ENCODE measurements at regions not wholly inside any gene's neighbourhood (a gene's known extent, or its start where the extent isn't known, plus 50 kb on each side); places are given as distances from the start of the nearest gene placed in this dataset.

DNA sequence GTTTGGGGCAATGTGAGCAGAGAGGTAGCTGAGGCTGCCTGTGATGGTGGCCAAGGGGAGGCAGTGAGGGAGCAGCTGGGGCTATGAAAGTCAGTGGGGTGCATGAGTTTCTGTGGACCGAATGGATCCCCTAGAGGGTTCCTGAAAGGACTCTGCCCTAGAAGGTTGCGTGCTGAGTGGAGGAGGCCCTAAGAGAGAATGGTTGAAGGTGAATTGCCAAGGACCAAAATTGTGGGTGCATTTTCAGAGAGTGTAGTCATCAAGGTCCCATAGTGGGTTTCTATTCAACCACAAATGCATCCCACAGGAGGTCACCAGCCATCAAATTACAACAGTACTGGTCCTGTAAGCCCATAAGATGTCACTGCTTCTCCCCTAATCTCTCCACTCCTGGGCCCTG is 298.3 kb downstream of the CDK5RAP2 start:
- TF ChIP-seq, protein P1, sequence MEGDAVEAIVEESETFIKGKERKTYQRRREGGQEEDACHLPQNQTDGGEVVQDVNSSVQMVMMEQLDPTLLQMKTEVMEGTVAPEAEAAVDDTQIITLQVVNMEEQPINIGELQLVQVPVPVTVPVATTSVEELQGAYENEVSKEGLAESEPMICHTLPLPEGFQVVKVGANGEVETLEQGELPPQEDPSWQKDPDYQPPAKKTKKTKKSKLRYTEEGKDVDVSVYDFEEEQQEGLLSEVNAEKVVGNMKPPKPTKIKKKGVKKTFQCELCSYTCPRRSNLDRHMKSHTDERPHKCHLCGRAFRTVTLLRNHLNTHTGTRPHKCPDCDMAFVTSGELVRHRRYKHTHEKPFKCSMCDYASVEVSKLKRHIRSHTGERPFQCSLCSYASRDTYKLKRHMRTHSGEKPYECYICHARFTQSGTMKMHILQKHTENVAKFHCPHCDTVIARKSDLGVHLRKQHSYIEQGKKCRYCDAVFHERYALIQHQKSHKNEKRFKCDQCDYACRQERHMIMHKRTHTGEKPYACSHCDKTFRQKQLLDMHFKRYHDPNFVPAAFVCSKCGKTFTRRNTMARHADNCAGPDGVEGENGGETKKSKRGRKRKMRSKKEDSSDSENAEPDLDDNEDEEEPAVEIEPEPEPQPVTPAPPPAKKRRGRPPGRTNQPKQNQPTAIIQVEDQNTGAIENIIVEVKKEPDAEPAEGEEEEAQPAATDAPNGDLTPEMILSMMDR (IDR thresholded peaks at IDR 0.05): no peak

DNA sequence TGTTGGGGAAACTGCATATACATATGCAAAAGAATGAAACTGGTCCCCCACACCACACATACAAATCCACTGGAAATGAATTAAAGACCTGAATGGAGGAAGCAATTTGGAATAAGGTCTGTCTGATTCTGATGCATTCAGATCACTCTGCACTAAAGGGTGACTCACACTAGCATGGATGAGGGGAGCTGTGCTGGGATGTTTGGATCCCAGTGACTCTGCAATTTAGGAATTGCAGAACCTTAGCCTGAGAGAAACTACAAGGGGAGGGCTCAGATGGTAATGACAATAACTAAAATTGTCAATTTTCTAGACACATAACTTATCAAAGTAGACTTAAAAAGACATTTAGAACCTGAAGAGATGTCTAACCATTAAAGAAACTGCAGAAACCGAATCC is 312.0 kb downstream of the CDK5RAP2 start:
- TF ChIP-seq, protein P1 (IDR thresholded peaks at IDR 0.05): no peak
- Histone ChIP-seq H3K27ac (no peak overlapping the region), H3K27me3 (ENCODE audit: control insufficient read depth, insufficient read depth, low read length) (no peaks in the 10 kb centered on the region), H3K4me1 (no peaks in the 10 kb centered on the region), H3K4me3 (ENCODE audit: low read depth, low read length) (no peak overlapping the region), H3K79me2 (no peaks in the 10 kb centered on the region), H3K36me3 (ENCODE audit: control insufficient read depth, insufficient read depth, low read length) (no peaks in the 10 kb centered on the region), H3K9me3 (ENCODE audit: control insufficient read depth, low read length) (no peaks in the 10 kb centered on the region), H2AFZ (no peak overlapping the region), H3K9ac (no peak overlapping the region), H3K4me2 (ENCODE audit: low read length) (no peak overlapping the region)

More for the DNA sequence above, 298.3 kb downstream of the CDK5RAP2 start:
- Histone ChIP-seq H3K36me3 (ENCODE audit: control insufficient read depth, insufficient read depth, low read length) (no peaks in the 10 kb centered on the region), H3K4me1 (no peaks in the 10 kb centered on the region), H3K27me3 (ENCODE audit: control insufficient read depth, insufficient read depth, low read length) (no peaks in the 10 kb centered on the region), H3K79me2 (no peaks in the 10 kb centered on the region), H3K4me3 (ENCODE audit: low read depth, low read length) (no peak overlapping the region), H2AFZ (no peak overlapping the region), H3K9ac (no peak overlapping the region), H3K27ac (no peak overlapping the region), H3K9me3 (ENCODE audit: control insufficient read depth, low read length) (no peaks in the 10 kb centered on the region), H3K4me2 (ENCODE audit: low read length) (no peak overlapping the region)

DNA sequence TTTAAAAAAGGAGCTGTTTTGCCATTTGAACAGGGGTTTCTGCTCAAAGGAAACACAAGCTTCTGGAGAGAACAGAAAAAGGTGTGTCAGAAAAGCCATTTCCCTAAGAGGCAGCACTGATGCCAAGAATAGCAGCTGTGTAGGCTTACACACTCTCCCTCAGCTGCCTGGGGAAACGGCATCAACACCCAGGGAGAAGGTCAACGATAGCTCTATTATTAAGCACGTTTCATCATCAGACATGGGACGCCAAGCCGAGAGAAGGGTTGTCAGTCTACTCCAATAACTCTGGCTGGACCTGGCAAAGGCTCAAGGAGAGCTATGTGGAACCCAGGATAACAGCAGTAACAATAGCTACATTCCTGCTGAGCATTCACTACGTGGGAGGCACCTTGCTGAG is 314.2 kb downstream of the CDK5RAP2 start:
- H3K4me3 ChIP-seq (ENCODE audit: low read depth, low read length): no peak overlapping the region
- H3K27me3 ChIP-seq (ENCODE audit: control insufficient read depth, insufficient read depth, low read length): no peaks in the 10 kb centered on the region
- H3K4me2 ChIP-seq (ENCODE audit: low read length): no peak overlapping the region
- no peaks in the 10 kb centered on the region for H3K4me1 ChIP-seq
- H3K9ac ChIP-seq: no peak overlapping the region
- H3K27ac ChIP-seq: no peak overlapping the region
- TF ChIP-seq, protein P1 (IDR thresholded peaks at IDR 0.05): no peak
- H3K9me3 ChIP-seq (ENCODE audit: control insufficient read depth, low read length): no peaks in the 10 kb centered on the region
- no peaks in the 10 kb centered on the region for H3K79me2 ChIP-seq
- H2AFZ ChIP-seq: no peak overlapping the region
- H3K36me3 ChIP-seq (ENCODE audit: control insufficient read depth, insufficient read depth, low read length): no peaks in the 10 kb centered on the region

DNA sequence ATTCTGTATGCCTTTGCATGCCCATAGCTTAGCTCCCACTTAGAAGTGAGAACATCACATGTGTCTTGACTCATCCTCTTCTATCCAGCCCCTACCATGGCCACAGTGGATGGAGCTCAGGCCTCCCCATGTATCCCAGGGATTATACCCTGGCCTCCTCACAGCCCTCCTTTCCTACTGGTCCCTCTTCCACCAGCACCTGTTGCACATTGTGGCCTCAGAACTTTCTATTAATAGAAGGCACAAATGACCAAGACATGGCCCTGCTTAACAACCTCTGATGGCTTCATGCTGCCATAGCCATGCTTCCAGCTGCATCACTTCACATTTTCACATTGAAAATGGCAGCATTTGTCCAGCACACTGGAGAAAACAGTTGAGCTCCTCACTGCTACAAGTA is 315.4 kb downstream of the CDK5RAP2 start:
- TF ChIP-seq, protein P1 (IDR thresholded peaks at IDR 0.05): no peak
- no peak overlapping the region for H3K9ac ChIP-seq
- H3K4me3 ChIP-seq (ENCODE audit: low read depth, low read length): no peak overlapping the region
- no peaks in the 10 kb centered on the region for H3K79me2 ChIP-seq
- H2AFZ ChIP-seq: no peak overlapping the region
- H3K4me2 ChIP-seq (ENCODE audit: low read length): no peak overlapping the region
- no peak overlapping the region for H3K27ac ChIP-seq
- H3K27me3 ChIP-seq (ENCODE audit: control insufficient read depth, insufficient read depth, low read length): no peaks in the 10 kb centered on the region
- H3K4me1 ChIP-seq: no peaks in the 10 kb centered on the region
- H3K9me3 ChIP-seq (ENCODE audit: control insufficient read depth, low read length): no peaks in the 10 kb centered on the region
- H3K36me3 ChIP-seq (ENCODE audit: control insufficient read depth, insufficient read depth, low read length): no peaks in the 10 kb centered on the region

DNA sequence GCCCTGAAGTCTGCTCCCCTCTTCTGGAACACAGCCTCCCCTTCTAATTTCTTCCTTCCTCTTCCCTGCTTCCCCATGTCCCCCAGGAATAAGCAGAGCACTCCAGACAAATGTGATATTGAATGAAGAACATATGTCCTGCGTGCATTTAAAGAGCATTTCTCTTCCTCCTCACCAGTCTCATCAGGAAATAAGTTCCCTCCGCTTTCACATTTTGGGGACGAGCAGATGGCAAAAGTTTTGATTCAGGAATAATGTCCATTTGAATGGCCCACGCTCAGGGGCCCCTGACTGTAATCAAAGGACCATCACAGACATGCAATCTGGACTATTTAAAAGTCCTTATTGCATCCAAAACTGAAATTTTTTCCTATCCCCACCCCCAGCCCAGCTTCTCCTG is 316.1 kb downstream of the CDK5RAP2 start:
- H3K9me3 ChIP-seq (ENCODE audit: control insufficient read depth, low read length): no peaks in the 10 kb centered on the region
- no peak overlapping the region for H3K4me2 ChIP-seq (ENCODE audit: low read length)
- TF ChIP-seq, protein P1 (IDR thresholded peaks at IDR 0.05): no peak
- no peak overlapping the region for H3K4me3 ChIP-seq (ENCODE audit: low read depth, low read length)
- H3K4me1 ChIP-seq: no peaks in the 10 kb centered on the region
- H2AFZ ChIP-seq: no peak overlapping the region
- no peaks in the 10 kb centered on the region for H3K27me3 ChIP-seq (ENCODE audit: control insufficient read depth, insufficient read depth, low read length)
- H3K36me3 ChIP-seq (ENCODE audit: control insufficient read depth, insufficient read depth, low read length): no peaks in the 10 kb centered on the region
- H3K9ac ChIP-seq: no peak overlapping the region
- H3K79me2 ChIP-seq: no peaks in the 10 kb centered on the region
- H3K27ac ChIP-seq: no peak overlapping the region
